DND-41 (cell line): ENCODE measurements at regions not wholly inside any gene's neighbourhood (a gene's known extent, or its start where the extent isn't known, plus 50 kb on each side); places are given as distances from the start of the nearest gene placed in this dataset.

Source experiments
- CTCF ChIP-seq: IDR thresholded peaks from 2 replicates; pipeline ENCODE4 v1.5.1; 2012; ENCODE audit warnings: borderline replicate concordance, low read length, moderate library complexity, mild to moderate bottlenecking; ENCODE audit not compliant: poor library complexity, severe bottlenecking; ENCODE audit errors: extremely low read depth
- EZH2 ChIP-seq: IDR thresholded peaks from 3 replicates; pipeline ENCODE4 v1.6.1; 2012; ENCODE audit warnings: borderline replicate concordance, low read depth, mild to moderate bottlenecking, moderate library complexity, low read length, inconsistent platforms; ENCODE audit not compliant: severe bottlenecking

- TF ChIP-seq CTCF (no peak), EZH2 (no peak)
Measured at GRCh38 chr6:108736002-108736361, 112.2 kb upstream of the ARMC2 start.
